IMR-90 (cell line): ENCODE measurements at regions not wholly inside any gene's neighbourhood (a gene's known extent, or its start where the extent isn't known, plus 50 kb on each side); places are given as distances from the start of the nearest gene placed in this dataset.

ENCODE experiments used
- ATAC-seq: fragments of 200-7000 bp; cut with Tn5 transposase; 2 replicates; pipeline ENCODE4 v1.9.1; 2020; ENCODE audit warnings: low read depth, mild to moderate bottlenecking, moderate library complexity
- BruUV-seq: library from RNA; stranded (reverse); fragments of 400-500 nt; replicated peaks from 2 replicates; lab custom pipeline; 2021; lab: Mats Ljungman, UMichigan
- CTCF ChIA-PET: fragments of 300-600 bp; formaldehyde crosslinking; extraction: SDS; loops from one replicate; lab custom pipeline; 2021; ENCODE audit warnings: antibody characterized with exemption; lab: Yijun Ruan, JAX
- POLR2A ChIA-PET: fragments of 300-600 bp; sonication (Branson Sonifier 250); formaldehyde crosslinking; loops from one replicate; lab custom pipeline; 2022; ENCODE audit warnings: antibody characterized with exemption; ENCODE audit not compliant: unreplicated experiment; lab: Charles Lee
- DNase-seq: peaks from one replicate; pipeline ENCODE4 v3.0.0; 2013
- H2AFZ ChIP-seq: replicated peaks from 2 replicates; pipeline ENCODE3; 2013; ENCODE audit warnings: low read length, mild to moderate bottlenecking; ENCODE audit not compliant: poor library complexity
- H2AK5ac ChIP-seq: 2 replicates; pipeline ENCODE4 v1.6.1; 2013; ENCODE audit warnings: low read depth, low read length, inconsistent platforms
- H2AK9ac ChIP-seq: replicated peaks from 2 replicates; pipeline ENCODE3; 2013; ENCODE audit warnings: mild to moderate bottlenecking, low read depth, low read length, moderate library complexity; ENCODE audit not compliant: poor library complexity
- H2BK120ac ChIP-seq: 2 replicates; pipeline ENCODE4 v1.6.1; 2013; ENCODE audit warnings: low read depth, low read length, inconsistent platforms
- H2BK15ac ChIP-seq: 3 replicates; pipeline ENCODE4 v1.6.1; 2013; ENCODE audit warnings: low read depth, low read length, inconsistent platforms
- H2BK20ac ChIP-seq: 2 replicates; pipeline ENCODE4 v1.6.1; 2013; ENCODE audit warnings: low read depth, mild to moderate bottlenecking, inconsistent platforms, low read length, moderate library complexity
- H2BK5ac ChIP-seq: 2 replicates; pipeline ENCODE4 v1.6.1; 2013; ENCODE audit warnings: mild to moderate bottlenecking, low read depth, low read length, inconsistent platforms; ENCODE audit not compliant: poor library complexity, severe bottlenecking
- H3K14ac ChIP-seq: replicated peaks from 2 replicates; pipeline ENCODE4 v1.6.1; 2013; ENCODE audit warnings: low read depth, low read length, inconsistent platforms
- H3K18ac ChIP-seq: 2 replicates; pipeline ENCODE4 v1.6.1; 2013; ENCODE audit warnings: low read depth, low read length, control low read depth
- H3K23ac ChIP-seq: 2 replicates; pipeline ENCODE4 v1.6.1; 2013; ENCODE audit warnings: low read depth, low read length, inconsistent platforms
- H3K27ac ChIP-seq: 2 replicates; pipeline ENCODE4 v1.5.1; 2013; ENCODE audit warnings: mild to moderate bottlenecking, control low read depth, low read length; ENCODE audit not compliant: insufficient read depth
- H3K27me3 ChIP-seq: 2 replicates; pipeline ENCODE4 v1.6.1; 2013; ENCODE audit warnings: low read length; ENCODE audit not compliant: control insufficient read depth, insufficient read depth
- H3K36me3 ChIP-seq: 2 replicates; pipeline ENCODE4 v1.6.1; 2013; ENCODE audit warnings: low read length, mixed read lengths; ENCODE audit not compliant: control insufficient read depth, insufficient read depth
- H3K4ac ChIP-seq: 2 replicates; pipeline ENCODE4 v1.6.1; 2013; ENCODE audit warnings: low read depth, low read length, inconsistent platforms
- H3K4me1 ChIP-seq: 2 replicates; pipeline ENCODE4 v1.6.1; 2013; ENCODE audit warnings: low read length, mixed read lengths; ENCODE audit not compliant: control insufficient read depth, insufficient read depth
- H3K4me2 ChIP-seq: 2 replicates; pipeline ENCODE4 v1.6.1; 2013; ENCODE audit warnings: low read depth, mild to moderate bottlenecking, control low read depth, low read length, moderate library complexity
- H3K4me3 ChIP-seq: 2 replicates; pipeline ENCODE4 v1.5.1; 2013; ENCODE audit warnings: low read depth, mild to moderate bottlenecking, control low read depth, low read length, moderate library complexity; ENCODE audit not compliant: insufficient read depth
- H3K56ac ChIP-seq: 2 replicates; pipeline ENCODE4 v1.6.1; 2013; ENCODE audit warnings: low read length, inconsistent platforms; ENCODE audit not compliant: insufficient read depth; ENCODE audit errors: extremely low read depth
- H3K79me1 ChIP-seq, 2 experiments: 2 replicates each; pipeline ENCODE4 v1.6.1; 2013; ENCODE audit warnings: low read length in 2 of 2, inconsistent platforms in 1 of 2, low read depth in 1 of 2
- H3K9ac ChIP-seq: 2 replicates; pipeline ENCODE4 v1.6.1; 2013; ENCODE audit warnings: low read depth, low read length, control low read depth
- H3K9me1 ChIP-seq: 2 replicates; pipeline ENCODE4 v1.6.1; 2013; ENCODE audit warnings: low read length, inconsistent platforms; ENCODE audit not compliant: insufficient read depth
- H3K9me3 ChIP-seq: 2 replicates; pipeline ENCODE4 v1.6.1; 2013; ENCODE audit warnings: low read length; ENCODE audit not compliant: control insufficient read depth, insufficient read depth
- H4K20me1 ChIP-seq: 2 replicates; pipeline ENCODE4 v1.6.1; 2013; ENCODE audit warnings: low read length, inconsistent platforms; ENCODE audit not compliant: insufficient read depth
- H4K5ac ChIP-seq: 2 replicates; pipeline ENCODE4 v1.6.1; 2013; ENCODE audit warnings: mild to moderate bottlenecking, low read depth, low read length, control low read depth
- H4K8ac ChIP-seq, 2 experiments: 2 replicates each; pipeline ENCODE4 v1.6.1; 2013; ENCODE audit warnings: low read depth in 2 of 2, low read length in 2 of 2, control low read depth in 1 of 2, inconsistent platforms in 1 of 2
- H4K91ac ChIP-seq: 2 replicates; pipeline ENCODE4 v1.6.1; 2013; ENCODE audit warnings: low read depth, low read length, inconsistent platforms; ENCODE audit not compliant: insufficient read depth
- CEBPB ChIP-seq: IDR thresholded peaks from 2 replicates; pipeline ENCODE4 v1.6.1; 2012; ENCODE audit warnings: low read depth, low read length, improper control_type of control experiment
- MAFK ChIP-seq: IDR thresholded peaks from 2 replicates; pipeline ENCODE4 v1.6.1; 2012; ENCODE audit warnings: low read depth, low read length, improper control_type of control experiment
- MAZ ChIP-seq: IDR thresholded peaks from 2 replicates; pipeline ENCODE4 v1.6.1; 2012; ENCODE audit warnings: low read depth, mild to moderate bottlenecking, low read length, improper control_type of control experiment, moderate library complexity, borderline replicate concordance
- MXI1 ChIP-seq: IDR thresholded peaks from 2 replicates; pipeline ENCODE4 v1.6.1; 2012; ENCODE audit warnings: low read depth, mild to moderate bottlenecking, low read length, moderate library complexity, borderline replicate concordance
- NFE2L2 ChIP-seq: fragments of 150-350 bp; IDR thresholded peaks from 2 replicates; pipeline ENCODE4 v1.6.1; 2016; ENCODE audit warnings: low read depth, mild to moderate bottlenecking, low read length
- POLR2A ChIP-seq: IDR thresholded peaks from 2 replicates; pipeline ENCODE4 v1.6.1; 2012; ENCODE audit warnings: mild to moderate bottlenecking, low read depth, low read length
- WGBS, 2 experiments: methylation state at CpG; one replicate each; pipeline versions ENCODE4 v1.1.5 to v1.1.7; 2013; ENCODE audit warnings: missing lambda C conversion rate in 2 of 2; ENCODE audit not compliant: insufficient read length in 1 of 2; ENCODE audit errors: extremely low coverage in 2 of 2; 5-methylcytosine and 5-hydroxymethylcytosine counted together
- dilution Hi-C: fragments of 300-500 bp; cut with HindIII; formaldehyde crosslinking; loops from one replicate; pipeline ENCODE4 v1.14.3; 2018; ENCODE audit warnings: low sequenced_read_pairs; ENCODE audit not compliant: unreplicated experiment
- in situ Hi-C: fragments of 300-500 bp; cut with MboI; formaldehyde crosslinking; loops from 3 replicates; pipeline ENCODE4 v1.14.3; 2019; ENCODE audit warnings: low sequenced_read_pairs, inconsistent platforms, mixed read lengths
- intact Hi-C: fragments of 100-400 bp; cut with micrococcal nuclease; formaldehyde crosslinking; loops from 2 replicates; pipeline ENCODE4 v1.10.0; 2022
- TF ChIP-seq, protein P1 (sequence below): fragments of 150-350 bp; IDR thresholded peaks from 2 replicates; pipeline ENCODE4 v1.6.1; 2017; ENCODE audit warnings: mild to moderate bottlenecking, antibody characterized with exemption, low read length, low read depth
- TF ChIP-seq, protein P2 (sequence below): conservative IDR thresholded peaks from 2 replicates; pipeline ENCODE4 v1.5.1; 2012; ENCODE audit warnings: mild to moderate bottlenecking, low read depth, low read length, improper control_type of control experiment

DNA sequence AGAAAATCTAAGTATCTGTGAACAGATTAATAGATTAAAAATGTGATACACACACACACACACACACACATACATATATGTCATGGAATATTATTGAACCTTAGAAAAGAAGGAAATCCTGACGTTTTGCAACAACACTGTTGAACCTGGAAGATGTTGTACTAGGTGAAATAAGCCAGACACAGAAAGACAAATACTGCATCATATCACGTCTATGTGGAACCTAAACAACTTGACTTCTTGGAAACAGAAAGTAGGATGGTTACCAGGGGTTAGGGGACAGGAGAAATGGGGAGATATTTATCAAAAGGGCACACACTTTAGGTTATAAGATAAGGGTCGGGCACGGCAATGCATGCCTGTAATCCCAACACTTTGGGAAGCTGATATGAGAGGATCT is 698.4 kb upstream of the ID2 start:
- H3K14ac ChIP-seq: no peak overlapping the region
- no peak overlapping the region for H4K8ac ChIP-seq
- in situ Hi-C loops (no loop called here), intact Hi-C loops (no loop called here), dilution Hi-C loops (no loop called here)
- no peak overlapping the region for H3K23ac ChIP-seq
- no peaks in the 10 kb centered on the region for H3K36me3 ChIP-seq
- peaks cover under 1% of the 10 kb centered on the region for H3K27me3 ChIP-seq
- no peak overlapping the region for H2AFZ ChIP-seq
- 0 out of 2 replicates have a peak, but pooled peaks cover 2% of the 10 kb centered on the region for H3K9me3 ChIP-seq
- no peak overlapping the region for H4K91ac ChIP-seq
- H3K9ac ChIP-seq: no peak overlapping the region
- no peaks in the 10 kb centered on the region for H3K4me1 ChIP-seq
- WGBS, 2 experiments: no CpG with 5 or more reads among the region's 4 CpGs
- no peak overlapping the region for H3K56ac ChIP-seq
- H3K18ac ChIP-seq: no peak overlapping the region
- ChIA-PET CTCF (no interaction called here), POLR2A (no interaction called here)
- no peaks in the 10 kb centered on the region for H3K9me1 ChIP-seq
- no peak overlapping the region for H3K4ac ChIP-seq
- no peak overlapping the region for H2BK20ac ChIP-seq
- H2BK5ac ChIP-seq: no peak overlapping the region
- DNase-seq: no peak
- TF ChIP-seq, protein P1, sequence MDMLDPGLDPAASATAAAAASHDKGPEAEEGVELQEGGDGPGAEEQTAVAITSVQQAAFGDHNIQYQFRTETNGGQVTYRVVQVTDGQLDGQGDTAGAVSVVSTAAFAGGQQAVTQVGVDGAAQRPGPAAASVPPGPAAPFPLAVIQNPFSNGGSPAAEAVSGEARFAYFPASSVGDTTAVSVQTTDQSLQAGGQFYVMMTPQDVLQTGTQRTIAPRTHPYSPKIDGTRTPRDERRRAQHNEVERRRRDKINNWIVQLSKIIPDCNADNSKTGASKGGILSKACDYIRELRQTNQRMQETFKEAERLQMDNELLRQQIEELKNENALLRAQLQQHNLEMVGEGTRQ: no peak
- TF ChIP-seq, protein P2, sequence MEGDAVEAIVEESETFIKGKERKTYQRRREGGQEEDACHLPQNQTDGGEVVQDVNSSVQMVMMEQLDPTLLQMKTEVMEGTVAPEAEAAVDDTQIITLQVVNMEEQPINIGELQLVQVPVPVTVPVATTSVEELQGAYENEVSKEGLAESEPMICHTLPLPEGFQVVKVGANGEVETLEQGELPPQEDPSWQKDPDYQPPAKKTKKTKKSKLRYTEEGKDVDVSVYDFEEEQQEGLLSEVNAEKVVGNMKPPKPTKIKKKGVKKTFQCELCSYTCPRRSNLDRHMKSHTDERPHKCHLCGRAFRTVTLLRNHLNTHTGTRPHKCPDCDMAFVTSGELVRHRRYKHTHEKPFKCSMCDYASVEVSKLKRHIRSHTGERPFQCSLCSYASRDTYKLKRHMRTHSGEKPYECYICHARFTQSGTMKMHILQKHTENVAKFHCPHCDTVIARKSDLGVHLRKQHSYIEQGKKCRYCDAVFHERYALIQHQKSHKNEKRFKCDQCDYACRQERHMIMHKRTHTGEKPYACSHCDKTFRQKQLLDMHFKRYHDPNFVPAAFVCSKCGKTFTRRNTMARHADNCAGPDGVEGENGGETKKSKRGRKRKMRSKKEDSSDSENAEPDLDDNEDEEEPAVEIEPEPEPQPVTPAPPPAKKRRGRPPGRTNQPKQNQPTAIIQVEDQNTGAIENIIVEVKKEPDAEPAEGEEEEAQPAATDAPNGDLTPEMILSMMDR: no peak
- no peak for TF ChIP-seq MXI1
- TF ChIP-seq MAZ: no peak
- no peak for TF ChIP-seq CEBPB
- no peak for TF ChIP-seq NFE2L2
- TF ChIP-seq MAFK: no peak
- no peak for TF ChIP-seq POLR2A
- no peak overlapping the region for H3K4me2 ChIP-seq
- no peak for ATAC-seq
- H3K79me1 ChIP-seq: no peaks in the 10 kb centered on the region
- BruUV-seq: no TSS peak
- H4K20me1 ChIP-seq: no peaks in the 10 kb centered on the region
- H4K5ac ChIP-seq: no peak overlapping the region
- no peak overlapping the region for H2BK120ac ChIP-seq
- no peak overlapping the region for H2AK5ac ChIP-seq
- no peak overlapping the region for H3K4me3 ChIP-seq
- no peak overlapping the region for H3K27ac ChIP-seq
- H2BK15ac ChIP-seq: no peak overlapping the region
- H2AK9ac ChIP-seq: no peak overlapping the region
